Kidney (tissue), 13 donors: ENCODE measurements at regions not wholly inside any gene's neighbourhood (a gene's known extent, or its start where the extent isn't known, plus 50 kb on each side); places are given as distances from the start of the nearest gene placed in this dataset.

Source experiments
- DNase-seq, 5 donors: peaks; one replicate each; pipeline ENCODE4 v3.0.0-alpha.2; 2013 to 2020
- FAIRE-seq: peaks from 2 replicates; lab custom pipeline; 2012; peaks lifted over from hg19 to GRCh38; lab: Jason Lieb, UNC
- H3K27ac ChIP-seq, 2 donors: one replicate each; pipeline ENCODE4 v1.7.0; 2013; ENCODE audit warnings: low read depth in 2 of 2, low read length in 2 of 2, inconsistent platforms in 1 of 2
- H3K27me3 ChIP-seq: one replicate; pipeline ENCODE4 v1.7.1; 2013; ENCODE audit warnings: low read length, inconsistent platforms; ENCODE audit not compliant: control insufficient read depth, insufficient read depth
- H3K36me3 ChIP-seq, 3 donors: one replicate each; pipeline versions ENCODE4 v1.7.0 to v1.7.1; 2013; ENCODE audit warnings: low read length in 3 of 3, control low read depth in 1 of 3, inconsistent platforms in 1 of 3; ENCODE audit not compliant: insufficient read depth in 3 of 3, control insufficient read depth in 2 of 3
- H3K4me1 ChIP-seq, 3 donors: one replicate each; pipeline versions ENCODE4 v1.7.0 to v1.7.1; 2013; ENCODE audit warnings: low read length in 3 of 3, inconsistent platforms in 1 of 3, low read depth in 1 of 3; ENCODE audit not compliant: control insufficient read depth in 2 of 3, insufficient read depth in 2 of 3
- H3K4me3 ChIP-seq, 3 donors: one replicate each; pipeline versions ENCODE4 v1.7.0 to v1.8.1; 2013; ENCODE audit warnings: low read length in 3 of 3, control low read depth in 1 of 3, inconsistent platforms in 1 of 3
- H3K9ac ChIP-seq, 3 donors: one replicate each; pipeline versions ENCODE4 v1.7.0 to v1.7.1; 2013; ENCODE audit warnings: low read length in 3 of 3, control low read depth in 1 of 3, inconsistent platforms in 1 of 3
- H3K9me3 ChIP-seq, 3 donors: one replicate each; pipeline versions ENCODE4 v1.7.0 to v1.7.1; 2013; ENCODE audit warnings: low read length in 3 of 3, control low read depth in 1 of 3, inconsistent platforms in 1 of 3; ENCODE audit not compliant: control insufficient read depth in 2 of 3, insufficient read depth in 1 of 3
- intact Hi-C: fragments of 100-400 bp; cut with DNase I; formaldehyde crosslinking; loops from one replicate; pipeline ENCODE4 v1.11.1; 2022
- TF ChIP-seq, protein P1 (sequence below): IDR thresholded peaks from 3 replicates; pipeline ENCODE4 v1.5.1; 2012; ENCODE audit warnings: mild to moderate bottlenecking, moderate library complexity, borderline replicate concordance; ENCODE audit not compliant: insufficient read depth; ENCODE audit errors: extremely low read depth
- donor health status: control.
- donor health status: control.
- donor health status: control.
- donor health status: control.
- donor health status: control.
- donor health status: DM: yes; HTN: yes; CAD: no.
- donor health status: Normal renal cell carcinoma (clear cell type).

DNA sequence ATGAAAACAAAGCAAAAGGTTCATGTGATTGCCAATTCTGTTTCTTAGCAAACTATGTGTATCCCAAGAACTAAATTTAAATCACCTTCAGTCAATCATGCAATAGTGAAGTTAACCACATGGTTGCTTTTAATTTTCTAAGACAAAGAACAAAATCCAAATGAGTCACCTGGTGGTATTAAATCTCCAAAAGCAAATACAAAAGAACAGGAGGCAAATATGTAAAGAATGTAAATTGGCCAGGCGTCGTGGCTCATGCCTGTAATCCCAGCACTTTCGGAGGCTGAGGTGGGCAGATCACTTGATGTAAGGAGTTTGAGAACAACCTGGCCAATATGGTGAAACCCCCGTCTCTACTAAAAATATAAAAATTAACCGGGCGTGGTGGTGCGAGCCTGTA, 54.2 kb upstream of the PIK3R4 start:
- Histone ChIP-seq H3K27me3 (no peaks in the 10 kb centered on the region), H3K4me1 (no peaks in the 10 kb centered on the region), H3K9me3 (no peaks in the 10 kb centered on the region), H3K9ac (no peak overlapping the region), H3K4me3 (no peak overlapping the region), H3K27ac (no peak overlapping the region), H3K36me3 (no peaks in the 10 kb centered on the region)
- TF ChIP-seq, protein P1, sequence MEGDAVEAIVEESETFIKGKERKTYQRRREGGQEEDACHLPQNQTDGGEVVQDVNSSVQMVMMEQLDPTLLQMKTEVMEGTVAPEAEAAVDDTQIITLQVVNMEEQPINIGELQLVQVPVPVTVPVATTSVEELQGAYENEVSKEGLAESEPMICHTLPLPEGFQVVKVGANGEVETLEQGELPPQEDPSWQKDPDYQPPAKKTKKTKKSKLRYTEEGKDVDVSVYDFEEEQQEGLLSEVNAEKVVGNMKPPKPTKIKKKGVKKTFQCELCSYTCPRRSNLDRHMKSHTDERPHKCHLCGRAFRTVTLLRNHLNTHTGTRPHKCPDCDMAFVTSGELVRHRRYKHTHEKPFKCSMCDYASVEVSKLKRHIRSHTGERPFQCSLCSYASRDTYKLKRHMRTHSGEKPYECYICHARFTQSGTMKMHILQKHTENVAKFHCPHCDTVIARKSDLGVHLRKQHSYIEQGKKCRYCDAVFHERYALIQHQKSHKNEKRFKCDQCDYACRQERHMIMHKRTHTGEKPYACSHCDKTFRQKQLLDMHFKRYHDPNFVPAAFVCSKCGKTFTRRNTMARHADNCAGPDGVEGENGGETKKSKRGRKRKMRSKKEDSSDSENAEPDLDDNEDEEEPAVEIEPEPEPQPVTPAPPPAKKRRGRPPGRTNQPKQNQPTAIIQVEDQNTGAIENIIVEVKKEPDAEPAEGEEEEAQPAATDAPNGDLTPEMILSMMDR = no peak
- DNase-seq (no peak), FAIRE-seq (no peak)
- intact Hi-C loops = no loop called here

DNA sequence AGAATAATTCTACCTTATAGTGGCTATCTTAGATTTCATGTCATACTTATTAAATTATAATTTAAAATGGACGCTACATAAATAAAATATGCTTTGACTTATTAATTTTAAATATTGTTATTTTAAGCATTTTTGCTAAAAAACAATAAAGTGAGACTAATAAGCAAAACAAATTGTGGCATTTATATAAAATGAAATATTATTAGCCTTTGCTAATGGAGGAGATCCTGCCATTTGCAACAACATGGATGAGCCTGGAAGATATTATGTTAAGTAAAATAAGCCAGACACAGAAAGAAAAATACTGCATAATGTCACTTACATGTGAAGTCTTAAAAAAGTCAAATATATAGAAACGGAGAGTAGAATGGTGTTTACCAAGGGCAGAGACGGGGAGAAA, 54.8 kb upstream of the PIK3R4 start:
- TF ChIP-seq, protein P1 = no peak
- Histone ChIP-seq H3K36me3 (no peaks in the 10 kb centered on the region), H3K9ac (no peak overlapping the region), H3K4me3 (no peak overlapping the region), H3K27ac (no peak overlapping the region), H3K9me3 (no peaks in the 10 kb centered on the region), H3K27me3 (no peaks in the 10 kb centered on the region), H3K4me1 (no peaks in the 10 kb centered on the region)
- FAIRE-seq (peak; percentile 15), DNase-seq (no peak)
- intact Hi-C loops = no loop called here

DNA sequence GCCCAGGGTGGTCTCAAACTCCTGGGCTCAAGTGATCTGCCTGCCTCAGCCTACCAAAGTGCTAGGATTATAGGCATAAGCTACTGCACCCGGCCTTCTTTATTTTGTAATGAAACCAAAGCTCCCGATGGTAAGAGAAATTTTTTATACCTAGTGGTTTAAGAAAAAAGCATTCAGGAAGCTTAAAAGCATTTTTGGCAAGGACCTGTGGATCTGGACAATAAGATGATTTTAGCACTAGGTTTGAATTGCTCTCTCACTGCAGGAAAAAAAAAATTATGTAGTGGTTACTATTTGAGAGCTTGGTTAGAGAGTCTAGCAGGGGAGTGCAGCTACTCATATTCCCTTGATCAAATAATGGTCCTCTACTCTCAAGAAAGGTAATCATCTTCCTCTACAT, 64.9 kb upstream of the PIK3R4 start:
- no peaks in the 10 kb centered on the region for H3K4me1 ChIP-seq
- H3K27me3 ChIP-seq = no peaks in the 10 kb centered on the region
- H3K36me3 ChIP-seq = no peaks in the 10 kb centered on the region
- intact Hi-C loops = no loop called here
- H3K9ac ChIP-seq = no peak overlapping the region
- no peak overlapping the region for H3K4me3 ChIP-seq
- FAIRE-seq (no peak), DNase-seq (no peak)
- no peak overlapping the region for H3K27ac ChIP-seq
- TF ChIP-seq, protein P1 = no peak
- no peaks in the 10 kb centered on the region for H3K9me3 ChIP-seq
